ENCODE measurements at regions not wholly inside any gene's neighbourhood (a gene's known extent, or its start where the extent isn't known, plus 50 kb on each side); places are given as distances from the start of the nearest gene placed in this dataset.
A peak's percentile ranks its signal among the peaks of the same experiment; 100 is the strongest.

DNA sequence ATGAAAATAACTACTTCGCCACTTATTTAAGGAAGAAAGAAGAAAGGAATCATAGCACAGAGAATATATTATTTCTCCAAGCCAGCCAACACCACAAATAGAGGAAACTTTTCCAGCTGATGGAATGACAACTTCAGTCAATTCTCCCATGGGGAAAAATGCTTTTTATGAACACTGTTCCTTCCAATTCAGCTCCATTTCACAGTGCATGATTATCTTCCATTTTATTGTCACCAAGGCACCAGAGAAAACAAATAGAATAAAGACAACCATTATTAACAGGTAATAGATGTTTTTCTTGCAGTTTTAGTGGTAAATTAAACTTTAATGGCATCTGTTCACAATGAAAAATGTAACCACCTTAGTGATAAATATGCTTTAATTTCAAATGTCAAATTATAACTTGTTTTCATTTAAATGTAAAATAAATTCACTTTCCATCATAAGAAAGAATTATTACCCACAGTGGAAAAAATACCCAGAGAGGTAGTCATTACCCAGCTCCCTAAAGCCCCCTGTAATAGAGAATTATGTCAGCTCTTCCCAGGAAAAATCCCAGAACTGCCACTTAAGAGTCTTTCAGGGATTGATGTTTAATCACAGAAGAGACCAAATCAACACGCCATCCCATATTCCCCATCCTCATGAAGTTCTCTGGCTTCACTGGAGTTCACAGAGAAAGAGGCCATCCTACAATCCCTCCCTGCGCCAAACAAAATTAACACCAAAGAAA lies 828.3 kb upstream of the TMEM132C start:
- Mint-ChIP-seq H3K9me3 (peaks cover 0 to 18% (median 3%) of the 10 kb centered on the region in 7 donors), H3K27ac (no peak overlapping the region), H3K27me3 (no peaks in the 10 kb centered on the region), H3K36me3 (no peaks in the 10 kb centered on the region), H3K4me3 (no peak overlapping the region), H3K4me1 (no peaks in the 10 kb centered on the region)
- no peak for ATAC-seq (ENCODE audit: low read depth in 2 of 2)
- DNase-seq: no peak
- H3K36me3 ChIP-seq (ENCODE audit: control insufficient read depth, insufficient read depth, low read length): no peaks in the 10 kb centered on the region
- H3K27ac ChIP-seq (ENCODE audit: insufficient read depth, low read length, poor library complexity, severe bottlenecking): no peak overlapping the region
- no peak overlapping the region for H3K4me3 ChIP-seq (ENCODE audit: low read depth, low read length)
- peaks cover 7 to 11% of the 10 kb centered on the region in 2 experiments for H3K9me3 ChIP-seq (ENCODE audit: control insufficient read depth in 2 of 2, low read length in 2 of 2)
- no peaks in the 10 kb centered on the region for H3K4me1 ChIP-seq (ENCODE audit: control insufficient read depth, insufficient read depth, low read length, poor library complexity, severe bottlenecking)
- no peaks in the 10 kb centered on the region for H3K27me3 ChIP-seq (ENCODE audit: control insufficient read depth, insufficient read depth, low read length)

DNA sequence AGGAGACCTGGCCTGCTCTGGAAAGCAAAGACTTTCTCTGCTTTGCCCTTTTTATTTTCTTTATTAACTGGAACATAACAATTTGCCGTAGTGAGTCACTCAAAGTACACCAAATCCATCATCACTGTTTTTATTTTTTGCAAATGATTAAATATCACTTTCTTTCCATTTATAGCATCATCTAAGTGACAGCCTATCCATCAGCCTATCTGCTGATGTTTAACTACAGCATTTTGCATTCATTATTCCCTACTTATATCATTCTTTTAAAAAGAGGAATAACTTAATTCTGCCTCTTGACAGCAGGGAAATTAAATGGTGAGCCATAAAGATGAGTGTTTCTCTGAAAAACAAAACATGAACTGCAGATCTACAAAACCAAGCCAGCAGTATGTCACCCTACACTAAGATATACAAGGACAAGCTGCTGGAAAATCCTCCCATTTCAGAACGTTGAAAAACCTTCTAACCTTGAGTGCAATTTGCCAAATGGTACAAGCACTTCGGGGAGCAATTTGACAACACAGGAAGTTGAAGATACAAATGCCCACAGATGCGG lies 821.3 kb upstream of the TMEM132C start:
- H3K36me3 ChIP-seq (ENCODE audit: control insufficient read depth, insufficient read depth, low read length): no peaks in the 10 kb centered on the region
- H3K9me3 ChIP-seq (ENCODE audit: control insufficient read depth in 2 of 2, low read length in 2 of 2): no peaks in the 10 kb centered on the region
- Mint-ChIP-seq H3K4me1 (no peaks in the 10 kb centered on the region), H3K4me3 (no peak overlapping the region), H3K36me3 (peaks cover 2% of the 10 kb centered on the region), H3K27me3 (no peaks in the 10 kb centered on the region), H3K9me3 (peaks cover 0 to 11% (median 0%) of the 10 kb centered on the region in 7 donors), H3K27ac (no peak overlapping the region)
- no peaks in the 10 kb centered on the region for H3K27me3 ChIP-seq (ENCODE audit: control insufficient read depth, insufficient read depth, low read length)
- H3K4me1 ChIP-seq (ENCODE audit: control insufficient read depth, insufficient read depth, low read length, poor library complexity, severe bottlenecking): no peaks in the 10 kb centered on the region
- H3K27ac ChIP-seq (ENCODE audit: insufficient read depth, low read length, poor library complexity, severe bottlenecking): no peak overlapping the region
- DNase-seq (no peak), ATAC-seq (ENCODE audit: low read depth in 2 of 2) (no peak)
- no peak overlapping the region for H3K4me3 ChIP-seq (ENCODE audit: low read depth, low read length)

DNA sequence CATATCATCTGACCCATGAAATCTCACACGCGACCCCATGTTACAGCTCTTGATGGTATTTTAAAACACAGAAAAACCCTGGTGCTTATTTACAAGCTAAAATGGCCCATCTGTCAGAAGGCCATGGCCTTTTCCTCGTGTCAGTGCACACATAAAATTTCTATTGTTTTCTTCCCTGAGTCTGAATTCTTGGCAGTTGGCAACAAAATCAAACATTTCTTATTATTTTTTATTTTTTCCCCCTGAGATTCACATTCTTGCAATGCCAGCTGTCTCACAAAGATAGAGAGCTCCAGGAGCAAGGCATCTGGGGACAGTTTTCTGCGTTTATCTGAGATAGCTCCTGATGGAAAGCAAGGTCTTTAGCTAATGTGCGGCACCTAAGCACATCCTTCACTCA lies 818.1 kb upstream of the TMEM132C start:
- peaks cover 2% of the 10 kb centered on the region for H3K36me3 Mint-ChIP-seq
- no peak for ATAC-seq (ENCODE audit: low read depth in 2 of 2)

DNA sequence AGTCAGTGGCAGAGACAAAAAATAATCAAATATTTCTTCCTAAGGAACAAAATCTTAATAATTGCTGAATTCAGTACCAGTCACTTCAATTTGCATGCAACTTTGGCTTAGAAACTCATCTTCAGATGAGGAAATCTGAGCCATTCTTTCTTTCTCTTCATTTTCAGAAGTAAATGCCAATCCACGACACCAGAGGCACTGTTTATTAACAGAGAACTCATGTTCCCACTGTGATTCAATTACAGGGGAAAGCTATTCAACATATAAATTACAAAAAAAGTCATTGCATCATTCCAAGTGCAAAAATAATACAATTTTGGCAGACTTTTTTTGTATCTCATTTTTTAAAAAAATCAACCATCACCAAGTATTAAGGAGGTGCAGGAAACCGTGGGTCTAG lies 816.1 kb upstream of the TMEM132C start:
- ATAC-seq (ENCODE audit: low read depth in 2 of 2) (no peak), DNase-seq (no peak)
- Histone ChIP-seq H3K4me1 (ENCODE audit: control insufficient read depth, insufficient read depth, low read length, poor library complexity, severe bottlenecking) (no peaks in the 10 kb centered on the region), H3K36me3 (ENCODE audit: control insufficient read depth, insufficient read depth, low read length) (no peaks in the 10 kb centered on the region), H3K4me3 (ENCODE audit: low read depth, low read length) (no peak overlapping the region), H3K27ac (ENCODE audit: insufficient read depth, low read length, poor library complexity, severe bottlenecking) (no peak overlapping the region), H3K9me3 (ENCODE audit: control insufficient read depth in 2 of 2, low read length in 2 of 2) (no peaks in the 10 kb centered on the region), H3K27me3 (ENCODE audit: control insufficient read depth, insufficient read depth, low read length) (no peaks in the 10 kb centered on the region)
- Mint-ChIP-seq H3K4me3 (no peak overlapping the region), H3K27me3 (peaks cover 9% of the 10 kb centered on the region), H3K27ac (no peak overlapping the region), H3K36me3 (peaks cover 2% of the 10 kb centered on the region), H3K9me3 (peaks cover 0 to 8% (median 1%) of the 10 kb centered on the region in 7 donors), H3K4me1 (no peaks in the 10 kb centered on the region)

More for the DNA sequence above, 818.1 kb upstream of the TMEM132C start:
- Mint-ChIP-seq H3K27me3 (no peaks in the 10 kb centered on the region), H3K4me1 (no peaks in the 10 kb centered on the region), H3K27ac (no peak overlapping the region), H3K4me3 (no peak overlapping the region), H3K9me3 (peaks cover 0 to 5% (median 2%) of the 10 kb centered on the region in 7 donors)
- no peak overlapping the region for H3K4me3 ChIP-seq (ENCODE audit: low read depth, low read length)
- no peak overlapping the region for H3K27ac ChIP-seq (ENCODE audit: insufficient read depth, low read length, poor library complexity, severe bottlenecking)
- H3K9me3 ChIP-seq (ENCODE audit: control insufficient read depth in 2 of 2, low read length in 2 of 2): no peaks in the 10 kb centered on the region
- H3K4me1 ChIP-seq (ENCODE audit: control insufficient read depth, insufficient read depth, low read length, poor library complexity, severe bottlenecking): no peaks in the 10 kb centered on the region
- DNase-seq: no peak
- H3K27me3 ChIP-seq (ENCODE audit: control insufficient read depth, insufficient read depth, low read length): no peaks in the 10 kb centered on the region
- no peaks in the 10 kb centered on the region for H3K36me3 ChIP-seq (ENCODE audit: control insufficient read depth, insufficient read depth, low read length)

- peaks cover 20% of the 10 kb centered on the region for H3K27me3 Mint-ChIP-seq
- DNase-seq: no peak
Observed at GRCh38 chr12:127455347-127456265, 811.4 kb upstream of the TMEM132C start.

GRCh38 chr12:127457726-127458125 lies 809.2 kb upstream of the TMEM132C start:
- no peaks in the 10 kb centered on the region for H3K4me1 ChIP-seq (ENCODE audit: control insufficient read depth, insufficient read depth, low read length, poor library complexity, severe bottlenecking)
- peaks cover 0 to 10% (median 2%) of the 10 kb centered on the region in 7 donors for H3K9me3 Mint-ChIP-seq
- no peaks in the 10 kb centered on the region for H3K9me3 ChIP-seq (ENCODE audit: control insufficient read depth in 2 of 2, low read length in 2 of 2)
- H3K27me3 Mint-ChIP-seq: peaks cover 20% of the 10 kb centered on the region
- no peak overlapping the region for H3K27ac ChIP-seq (ENCODE audit: insufficient read depth, low read length, poor library complexity, severe bottlenecking)
- ATAC-seq (ENCODE audit: low read depth in 2 of 2) (no peak), DNase-seq (no peak)
- no peak overlapping the region for H3K4me3 Mint-ChIP-seq
- H3K4me1 Mint-ChIP-seq: no peaks in the 10 kb centered on the region
- no peaks in the 10 kb centered on the region for H3K36me3 ChIP-seq (ENCODE audit: control insufficient read depth, insufficient read depth, low read length)
- no peak overlapping the region for H3K27ac Mint-ChIP-seq
- H3K36me3 Mint-ChIP-seq: no peaks in the 10 kb centered on the region
- no peaks in the 10 kb centered on the region for H3K27me3 ChIP-seq (ENCODE audit: control insufficient read depth, insufficient read depth, low read length)
- H3K4me3 ChIP-seq (ENCODE audit: low read depth, low read length): no peak overlapping the region

More at GRCh38 chr12:127455347-127456265, 811.4 kb upstream of the TMEM132C start:
- ATAC-seq (ENCODE audit: low read depth in 2 of 2): no peak
- H3K4me1 ChIP-seq (ENCODE audit: control insufficient read depth, insufficient read depth, low read length, poor library complexity, severe bottlenecking): no peaks in the 10 kb centered on the region
- no peaks in the 10 kb centered on the region for H3K27me3 ChIP-seq (ENCODE audit: control insufficient read depth, insufficient read depth, low read length)
- no peaks in the 10 kb centered on the region for H3K36me3 ChIP-seq (ENCODE audit: control insufficient read depth, insufficient read depth, low read length)
- peaks cover 0 to 10% (median 3%) of the 10 kb centered on the region in 7 donors for H3K9me3 Mint-ChIP-seq
- no peaks in the 10 kb centered on the region for H3K4me1 Mint-ChIP-seq
- H3K4me3 Mint-ChIP-seq: no peak overlapping the region
- no peak overlapping the region for H3K27ac Mint-ChIP-seq
- H3K9me3 ChIP-seq (ENCODE audit: control insufficient read depth in 2 of 2, low read length in 2 of 2): no peaks in the 10 kb centered on the region
- H3K27ac ChIP-seq (ENCODE audit: insufficient read depth, low read length, poor library complexity, severe bottlenecking): no peak overlapping the region
- no peak overlapping the region for H3K4me3 ChIP-seq (ENCODE audit: low read depth, low read length)
- H3K36me3 Mint-ChIP-seq: no peaks in the 10 kb centered on the region

- DNase-seq (no peak), ATAC-seq (ENCODE audit: low read depth in 2 of 2) (no peak)
- no peaks in the 10 kb centered on the region for H3K36me3 Mint-ChIP-seq
- Histone ChIP-seq H3K27ac (ENCODE audit: insufficient read depth, low read length, poor library complexity, severe bottlenecking) (no peak overlapping the region), H3K27me3 (ENCODE audit: control insufficient read depth, insufficient read depth, low read length) (no peaks in the 10 kb centered on the region), H3K4me3 (ENCODE audit: low read depth, low read length) (no peak overlapping the region), H3K36me3 (ENCODE audit: control insufficient read depth, insufficient read depth, low read length) (no peaks in the 10 kb centered on the region), H3K4me1 (ENCODE audit: control insufficient read depth, insufficient read depth, low read length, poor library complexity, severe bottlenecking) (no peaks in the 10 kb centered on the region), H3K9me3 (ENCODE audit: control insufficient read depth in 2 of 2, low read length in 2 of 2) (no peaks in the 10 kb centered on the region)
- H3K4me3 Mint-ChIP-seq: peak overlapping the region in 1 of 4 donors; percentile 71
- no peaks in the 10 kb centered on the region for H3K4me1 Mint-ChIP-seq
- peaks cover 24% of the 10 kb centered on the region for H3K27me3 Mint-ChIP-seq
- peaks cover 0 to 8% (median 4%) of the 10 kb centered on the region in 7 donors for H3K9me3 Mint-ChIP-seq
- no peak overlapping the region for H3K27ac Mint-ChIP-seq
Observed at GRCh38 chr12:127459166-127459565, 807.8 kb upstream of the TMEM132C start.
